Uterus (tissue), 2 donors: ENCODE measurements at regions not wholly inside any gene's neighbourhood (a gene's known extent, or its start where the extent isn't known, plus 50 kb on each side); places are given as distances from the start of the nearest gene placed in this dataset.

Experiments
- CTCF ChIP-seq, 4 experiments: fragments of 200-600 bp in 2 of 4; fragments of 450-650 bp in 2 of 4; sonication (generic) in 2 of 4; IDR thresholded peaks; one replicate each; pipeline ENCODE4 v1.5.1; 2016 to 2019; ENCODE audit warnings: antibody characterized with exemption in 4 of 4, mild to moderate bottlenecking in 2 of 4, moderate library complexity in 1 of 4
- POLR2A ChIP-seq, 2 donors: fragments of 450-650 bp; IDR thresholded peaks; one replicate each; pipeline ENCODE4 v1.6.1; 2016; ENCODE audit warnings: antibody characterized with exemption in 2 of 2, mild to moderate bottlenecking in 1 of 2, moderate library complexity in 1 of 2

DNA sequence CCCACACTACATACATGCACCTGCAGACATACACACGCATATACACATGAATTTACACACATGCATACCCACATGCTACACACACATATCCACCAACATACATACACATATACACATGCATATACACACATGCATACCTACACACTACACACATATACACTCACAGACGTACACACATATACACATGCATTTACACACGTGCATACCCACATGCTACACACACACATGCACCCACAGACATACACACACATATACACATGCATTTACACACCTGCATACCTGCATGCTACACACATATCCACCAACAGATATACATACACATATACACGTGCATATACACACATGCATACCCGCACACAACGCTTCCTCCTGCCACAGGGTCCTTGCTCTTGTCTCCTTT, 61.2 kb upstream of the SLC25A33 start:
- TF ChIP-seq CTCF (IDR thresholded peaks at IDR 0.05) (no peak), POLR2A (IDR thresholded peaks at IDR 0.05) (no peak)
